Astrocyte (in vitro differentiated cells and primary cell): ENCODE measurements at regions not wholly inside any gene's neighbourhood (a gene's known extent, or its start where the extent isn't known, plus 50 kb on each side); places are given as distances from the start of the nearest gene placed in this dataset.

Experiments used
- DNase-seq: peaks from one replicate; pipeline ENCODE4 v3.0.0-alpha.2; 2010; ENCODE audit warnings: low read depth
- FAIRE-seq: peaks from 2 replicates; lab custom pipeline; 2011; peaks lifted over from hg19 to GRCh38; lab: Jason Lieb, UNC
- H2AFZ ChIP-seq: 2 replicates; pipeline ENCODE4 v1.6.0; 2012; ENCODE audit warnings: low read depth, low read length, inconsistent platforms
- H3K27ac ChIP-seq: 2 replicates; pipeline ENCODE4 v1.5.1; 2011; ENCODE audit warnings: low read depth, low read length, inconsistent platforms
- H3K27me3 ChIP-seq: 2 replicates; pipeline ENCODE4 v1.6.0; 2011; ENCODE audit warnings: low read length, inconsistent platforms; ENCODE audit not compliant: insufficient read depth
- H3K36me3 ChIP-seq: 2 replicates; pipeline ENCODE4 v1.5.1; 2011; ENCODE audit warnings: low read length, inconsistent platforms; ENCODE audit not compliant: insufficient read depth
- H3K4me1 ChIP-seq: 2 replicates; pipeline ENCODE4 v1.5.1; 2011; ENCODE audit warnings: low read length, inconsistent platforms; ENCODE audit not compliant: insufficient read depth
- H3K4me2 ChIP-seq: 2 replicates; pipeline ENCODE4 v1.6.0; 2012; ENCODE audit warnings: low read length, inconsistent platforms
- H3K4me3 ChIP-seq: 2 replicates; pipeline ENCODE4 v1.5.1; 2011; ENCODE audit warnings: low read depth, mild to moderate bottlenecking, low read length, inconsistent platforms; ENCODE audit not compliant: insufficient read depth
- H3K79me2 ChIP-seq: 2 replicates; pipeline ENCODE4 v1.6.0; 2012; ENCODE audit warnings: mild to moderate bottlenecking, low read length, inconsistent platforms; ENCODE audit not compliant: insufficient read depth
- H3K9ac ChIP-seq: 2 replicates; pipeline ENCODE4 v1.6.0; 2012; ENCODE audit warnings: mild to moderate bottlenecking, low read length, inconsistent platforms
- H3K9me3 ChIP-seq: 2 replicates; pipeline ENCODE4 v1.5.1; 2012; ENCODE audit warnings: low read depth, mild to moderate bottlenecking, low read length, inconsistent platforms; ENCODE audit not compliant: insufficient read depth
- H4K20me1 ChIP-seq: 2 replicates; pipeline ENCODE4 v1.6.0; 2012; ENCODE audit warnings: low read length, inconsistent platforms; ENCODE audit not compliant: insufficient read depth
- H3K27ac Mint-ChIP-seq: one replicate; pipeline ENCODE4 v1.8.0; 2021; ENCODE audit warnings: mild to moderate bottlenecking, mixed read lengths; ENCODE audit not compliant: unreplicated experiment
- H3K27me3 Mint-ChIP-seq: one replicate; pipeline ENCODE4 v1.8.0; 2021; ENCODE audit warnings: low read depth, mixed read lengths; ENCODE audit not compliant: unreplicated experiment
- H3K36me3 Mint-ChIP-seq: one replicate; pipeline ENCODE4 v1.8.0; 2021; ENCODE audit warnings: low read depth, mixed read lengths; ENCODE audit not compliant: unreplicated experiment
- H3K4me1 Mint-ChIP-seq: one replicate; pipeline ENCODE4 v1.8.0; 2021; ENCODE audit warnings: low read depth, mixed read lengths; ENCODE audit not compliant: unreplicated experiment
- H3K4me3 Mint-ChIP-seq: one replicate; pipeline ENCODE4 v1.8.0; 2021; ENCODE audit warnings: mild to moderate bottlenecking, moderate library complexity, mixed read lengths; ENCODE audit not compliant: unreplicated experiment
- H3K9me3 Mint-ChIP-seq: one replicate; pipeline ENCODE4 v1.8.0; 2021; ENCODE audit warnings: mild to moderate bottlenecking, mixed read lengths; ENCODE audit not compliant: unreplicated experiment
- EZH2 ChIP-seq: IDR thresholded peaks from 2 replicates; pipeline ENCODE4 v1.6.1; 2012; ENCODE audit warnings: mild to moderate bottlenecking, low read length, inconsistent platforms; ENCODE audit not compliant: insufficient read depth
- TF ChIP-seq, protein P1 (sequence below): IDR thresholded peaks from 2 replicates; pipeline ENCODE4 v1.5.1; 2011; ENCODE audit warnings: low read depth, mild to moderate bottlenecking, inconsistent platforms, low read length, moderate library complexity; ENCODE audit not compliant: insufficient read depth

- H3K27ac Mint-ChIP-seq, result no peak overlapping the region
- no peaks in the 10 kb centered on the region for H3K36me3 Mint-ChIP-seq
- no peaks in the 10 kb centered on the region for H3K27me3 Mint-ChIP-seq
- H3K4me3 ChIP-seq, result no peak overlapping the region
- no peaks in the 10 kb centered on the region for H4K20me1 ChIP-seq
- TF ChIP-seq EZH2, result no peak
- TF ChIP-seq, protein P1, sequence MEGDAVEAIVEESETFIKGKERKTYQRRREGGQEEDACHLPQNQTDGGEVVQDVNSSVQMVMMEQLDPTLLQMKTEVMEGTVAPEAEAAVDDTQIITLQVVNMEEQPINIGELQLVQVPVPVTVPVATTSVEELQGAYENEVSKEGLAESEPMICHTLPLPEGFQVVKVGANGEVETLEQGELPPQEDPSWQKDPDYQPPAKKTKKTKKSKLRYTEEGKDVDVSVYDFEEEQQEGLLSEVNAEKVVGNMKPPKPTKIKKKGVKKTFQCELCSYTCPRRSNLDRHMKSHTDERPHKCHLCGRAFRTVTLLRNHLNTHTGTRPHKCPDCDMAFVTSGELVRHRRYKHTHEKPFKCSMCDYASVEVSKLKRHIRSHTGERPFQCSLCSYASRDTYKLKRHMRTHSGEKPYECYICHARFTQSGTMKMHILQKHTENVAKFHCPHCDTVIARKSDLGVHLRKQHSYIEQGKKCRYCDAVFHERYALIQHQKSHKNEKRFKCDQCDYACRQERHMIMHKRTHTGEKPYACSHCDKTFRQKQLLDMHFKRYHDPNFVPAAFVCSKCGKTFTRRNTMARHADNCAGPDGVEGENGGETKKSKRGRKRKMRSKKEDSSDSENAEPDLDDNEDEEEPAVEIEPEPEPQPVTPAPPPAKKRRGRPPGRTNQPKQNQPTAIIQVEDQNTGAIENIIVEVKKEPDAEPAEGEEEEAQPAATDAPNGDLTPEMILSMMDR, result no peak
- no peak overlapping the region for H2AFZ ChIP-seq
- no peak overlapping the region for H3K4me3 Mint-ChIP-seq
- peaks cover 10% of the 10 kb centered on the region for H3K4me1 ChIP-seq
- peaks cover 10% of the 10 kb centered on the region for H3K4me1 Mint-ChIP-seq
- no peaks in the 10 kb centered on the region for H3K9me3 Mint-ChIP-seq
- no peak overlapping the region for H3K4me2 ChIP-seq
- no peaks in the 10 kb centered on the region for H3K79me2 ChIP-seq
- H3K27me3 ChIP-seq, result no peaks in the 10 kb centered on the region
- FAIRE-seq (no peak), DNase-seq (no peak)
- no peaks in the 10 kb centered on the region for H3K9me3 ChIP-seq
- H3K36me3 ChIP-seq, result no peaks in the 10 kb centered on the region
- no peak overlapping the region for H3K27ac ChIP-seq
- no peak overlapping the region for H3K9ac ChIP-seq
Measured at GRCh38 chr5:114179134-114179533, 182.7 kb upstream of the KCNN2 start.

DNA sequence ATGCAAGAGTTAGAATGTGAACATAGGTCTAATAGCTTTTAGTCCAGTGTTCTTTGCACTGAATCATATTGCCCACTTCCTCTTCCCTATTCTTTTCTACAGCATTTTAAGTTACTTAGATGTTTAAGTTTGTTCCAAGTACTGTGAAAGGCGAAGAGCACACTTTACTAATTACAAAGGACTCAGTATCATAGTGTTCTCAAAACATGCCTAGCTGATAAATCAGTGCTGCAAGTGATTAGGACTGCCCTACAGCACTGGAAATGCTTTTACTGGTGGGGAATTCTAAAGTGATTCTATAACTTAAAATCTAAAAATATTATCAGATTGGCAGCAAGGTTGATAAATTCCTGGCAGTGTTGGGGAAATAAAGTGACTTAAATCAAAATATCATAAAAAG, 177.9 kb upstream of the KCNN2 start:
- DNase-seq, result peak; percentile 23
- Mint-ChIP-seq H3K27me3 (no peaks in the 10 kb centered on the region), H3K4me1 (peaks cover 4% of the 10 kb centered on the region), H3K4me3 (no peak overlapping the region), H3K9me3 (no peaks in the 10 kb centered on the region), H3K36me3 (no peaks in the 10 kb centered on the region), H3K27ac (no peak overlapping the region)
- no peaks in the 10 kb centered on the region for H3K36me3 ChIP-seq
- no peak for FAIRE-seq
- H3K9ac ChIP-seq, result no peak overlapping the region
- H3K4me1 ChIP-seq, result no peaks in the 10 kb centered on the region
- TF ChIP-seq, protein P1, result no peak
- TF ChIP-seq EZH2, result no peak
- H3K27me3 ChIP-seq, result no peaks in the 10 kb centered on the region
- H4K20me1 ChIP-seq, result no peaks in the 10 kb centered on the region
- H2AFZ ChIP-seq, result no peak overlapping the region
- no peaks in the 10 kb centered on the region for H3K9me3 ChIP-seq
- H3K4me2 ChIP-seq, result no peak overlapping the region
- no peak overlapping the region for H3K4me3 ChIP-seq
- H3K27ac ChIP-seq, result no peak overlapping the region
- H3K79me2 ChIP-seq, result no peaks in the 10 kb centered on the region

DNA sequence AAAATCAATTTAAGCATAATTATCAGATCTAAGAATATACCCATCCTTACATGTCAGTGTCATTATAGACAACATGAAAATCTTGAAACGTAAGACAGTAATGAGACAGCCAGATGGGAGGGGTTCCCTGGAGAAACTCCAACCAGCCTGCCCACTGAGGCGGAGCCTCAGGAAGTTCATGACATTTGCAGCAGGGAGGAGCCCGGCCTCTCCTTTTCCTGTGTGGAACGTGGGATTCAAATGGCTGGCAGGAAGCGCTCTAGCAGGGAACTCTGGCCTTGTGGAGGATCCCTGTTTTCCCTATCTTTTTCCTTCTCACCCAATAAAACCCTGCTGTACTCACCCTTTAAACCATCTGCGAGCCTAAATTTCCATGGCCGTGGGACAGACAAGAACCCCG, 176.6 kb upstream of the KCNN2 start:
- FAIRE-seq (no peak), DNase-seq (no peak)
- Histone ChIP-seq H3K36me3 (no peaks in the 10 kb centered on the region), H3K4me2 (no peak overlapping the region), H4K20me1 (no peaks in the 10 kb centered on the region), H3K4me1 (no peaks in the 10 kb centered on the region), H3K27ac (no peak overlapping the region), H2AFZ (no peak overlapping the region), H3K79me2 (no peaks in the 10 kb centered on the region), H3K9ac (no peak overlapping the region), H3K27me3 (no peaks in the 10 kb centered on the region), H3K9me3 (no peaks in the 10 kb centered on the region), H3K4me3 (no peak overlapping the region)
- Mint-ChIP-seq H3K27me3 (no peaks in the 10 kb centered on the region), H3K4me3 (no peak overlapping the region), H3K27ac (no peak overlapping the region), H3K4me1 (peaks cover 4% of the 10 kb centered on the region), H3K9me3 (no peaks in the 10 kb centered on the region), H3K36me3 (no peaks in the 10 kb centered on the region)
- TF ChIP-seq, protein P1, result no peak
- no peak for TF ChIP-seq EZH2
